ENCODE measurements at regions not wholly inside any gene's neighbourhood (a gene's known extent, or its start where the extent isn't known, plus 50 kb on each side); places are given as distances from the start of the nearest gene placed in this dataset.

DNA sequence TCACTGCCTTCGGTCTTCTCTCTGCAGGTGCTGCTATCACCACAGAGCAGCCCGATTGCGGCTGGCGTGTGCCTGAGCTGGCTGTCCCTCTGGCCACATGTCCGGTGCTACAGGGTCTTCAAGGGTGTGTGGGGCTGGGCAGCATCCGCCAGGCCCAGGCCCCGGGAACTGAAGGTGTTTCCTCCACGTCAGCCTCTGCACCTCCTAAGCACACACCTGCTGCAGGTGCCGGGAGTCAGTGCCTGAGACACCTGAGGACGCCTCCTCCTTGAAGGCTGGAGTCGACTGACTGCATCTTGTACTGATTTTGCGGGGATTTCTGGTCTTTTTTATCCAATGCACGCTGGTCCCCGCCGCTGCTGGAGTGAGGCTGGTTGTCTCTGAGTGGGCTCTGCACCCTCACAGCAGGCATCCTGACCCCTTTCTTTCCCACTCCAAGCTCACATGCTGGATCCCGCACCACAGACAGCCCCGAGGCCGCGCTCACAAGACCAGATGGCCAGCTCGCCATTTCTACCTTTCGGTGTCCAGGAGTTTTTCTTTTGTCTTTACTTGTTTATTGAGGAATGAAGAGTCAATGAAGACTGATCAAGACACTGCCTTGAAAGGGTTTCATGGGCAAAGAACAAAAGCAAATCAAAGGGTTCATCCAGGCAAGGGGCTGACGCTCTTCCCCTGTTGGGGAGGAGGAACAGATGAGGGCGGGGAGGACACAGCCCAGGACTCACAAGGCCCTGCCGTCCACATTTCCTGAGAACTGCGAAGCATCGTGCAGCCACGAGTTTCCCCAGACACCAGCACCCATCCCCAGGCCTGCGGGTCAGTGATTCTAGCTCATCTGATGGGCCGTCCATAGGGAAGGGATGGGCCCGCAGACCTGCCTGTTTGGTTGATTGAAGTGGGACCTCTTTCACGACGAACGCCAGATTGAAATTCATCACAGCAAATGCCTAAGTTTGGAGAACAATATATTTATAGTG, 203.8 kb upstream of the SOX1 start:
- TF ChIP-seq POLR2AphosphoS5 (IDR thresholded peaks at IDR 0.05) (no peak), POLR2A (IDR thresholded peaks at IDR 0.05; ENCODE audit: low read depth) (no peak), EP300 (IDR thresholded peaks at IDR 0.05) (no peak)
- TF ChIP-seq, protein P1, sequence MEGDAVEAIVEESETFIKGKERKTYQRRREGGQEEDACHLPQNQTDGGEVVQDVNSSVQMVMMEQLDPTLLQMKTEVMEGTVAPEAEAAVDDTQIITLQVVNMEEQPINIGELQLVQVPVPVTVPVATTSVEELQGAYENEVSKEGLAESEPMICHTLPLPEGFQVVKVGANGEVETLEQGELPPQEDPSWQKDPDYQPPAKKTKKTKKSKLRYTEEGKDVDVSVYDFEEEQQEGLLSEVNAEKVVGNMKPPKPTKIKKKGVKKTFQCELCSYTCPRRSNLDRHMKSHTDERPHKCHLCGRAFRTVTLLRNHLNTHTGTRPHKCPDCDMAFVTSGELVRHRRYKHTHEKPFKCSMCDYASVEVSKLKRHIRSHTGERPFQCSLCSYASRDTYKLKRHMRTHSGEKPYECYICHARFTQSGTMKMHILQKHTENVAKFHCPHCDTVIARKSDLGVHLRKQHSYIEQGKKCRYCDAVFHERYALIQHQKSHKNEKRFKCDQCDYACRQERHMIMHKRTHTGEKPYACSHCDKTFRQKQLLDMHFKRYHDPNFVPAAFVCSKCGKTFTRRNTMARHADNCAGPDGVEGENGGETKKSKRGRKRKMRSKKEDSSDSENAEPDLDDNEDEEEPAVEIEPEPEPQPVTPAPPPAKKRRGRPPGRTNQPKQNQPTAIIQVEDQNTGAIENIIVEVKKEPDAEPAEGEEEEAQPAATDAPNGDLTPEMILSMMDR (IDR thresholded peaks at IDR 0.05) = no peak

All from esophagus muscularis mucosa (tissue), 4 donors.